HG02610 (cell line): ENCODE measurements at regions not wholly inside any gene's neighbourhood (a gene's known extent, or its start where the extent isn't known, plus 50 kb on each side); places are given as distances from the start of the nearest gene placed in this dataset.

Experiments
- ATAC-seq: cut with Tn5 transposase; IDR thresholded peaks from one replicate; pipeline ENCODE4 v1.9.1; 2021; ENCODE audit warnings: mild to moderate bottlenecking, moderate library complexity; ENCODE audit not compliant: unreplicated experiment

GRCh38 chr9:18368206-18368605, 105.7 kb upstream of the ADAMTSL1 start:
- no peak for ATAC-seq

- ATAC-seq = no peak
Observed at GRCh38 chr9:18371141-18371540, 102.8 kb upstream of the ADAMTSL1 start.

- ATAC-seq = no peak
Observed at GRCh38 chr9:18371621-18372020, 102.3 kb upstream of the ADAMTSL1 start.

GRCh38 chr9:18379073-18379811, 94.7 kb upstream of the ADAMTSL1 start:
- ATAC-seq = no peak

- no peak for ATAC-seq
Observed at GRCh38 chr9:18382243-18382642, 91.7 kb upstream of the ADAMTSL1 start.

- no peak for ATAC-seq
Observed at GRCh38 chr9:18384066-18384465, 89.9 kb upstream of the ADAMTSL1 start.

- ATAC-seq = no peak
Observed at GRCh38 chr9:18385696-18386490, 88.1 kb upstream of the ADAMTSL1 start.

- ATAC-seq = no peak
Observed at GRCh38 chr9:18390393-18390792, 83.6 kb upstream of the ADAMTSL1 start.

- ATAC-seq = no peak
Observed at GRCh38 chr9:18393340-18394130, 80.4 kb upstream of the ADAMTSL1 start.

GRCh38 chr9:18394847-18395351, 79.1 kb upstream of the ADAMTSL1 start:
- ATAC-seq = no peak

- no peak for ATAC-seq
Observed at GRCh38 chr9:18396102-18396728, 77.7 kb upstream of the ADAMTSL1 start.

GRCh38 chr9:18397076-18397475, 76.9 kb upstream of the ADAMTSL1 start:
- ATAC-seq = no peak

- no peak for ATAC-seq
Observed at GRCh38 chr9:18398038-18398437, 75.9 kb upstream of the ADAMTSL1 start.

- ATAC-seq = no peak
Observed at GRCh38 chr9:18404434-18405029, 69.4 kb upstream of the ADAMTSL1 start.

- no peak for ATAC-seq
Observed at GRCh38 chr9:18405240-18405639, 68.7 kb upstream of the ADAMTSL1 start.

GRCh38 chr9:18410983-18411382, 63.0 kb upstream of the ADAMTSL1 start:
- ATAC-seq = no peak

GRCh38 chr9:18421391-18421790, 52.6 kb upstream of the ADAMTSL1 start:
- no peak for ATAC-seq

- no peak for ATAC-seq
Observed at GRCh38 chr9:18422296-18423036, 51.5 kb upstream of the ADAMTSL1 start.

GRCh38 chr9:18423791-18424531, 50.0 kb upstream of the ADAMTSL1 start:
- ATAC-seq = no peak
